Testis (tissue), 2 donors: ENCODE measurements at regions not wholly inside any gene's neighbourhood (a gene's known extent, or its start where the extent isn't known, plus 50 kb on each side); places are given as distances from the start of the nearest gene placed in this dataset.

ENCODE experiments used
- CTCF ChIP-seq, 3 experiments: fragments of 450-650 bp in 2 of 3; fragments of 200-600 bp in 1 of 3; sonication (generic) in 1 of 3; IDR thresholded peaks; one replicate each; pipeline ENCODE4 v1.5.1; 2016 to 2019; ENCODE audit warnings: antibody characterized with exemption in 3 of 3, mild to moderate bottlenecking in 2 of 3, moderate library complexity in 1 of 3
- POLR2A ChIP-seq: fragments of 450-650 bp; IDR thresholded peaks from one replicate; pipeline ENCODE4 v1.6.1; 2017; ENCODE audit warnings: antibody characterized with exemption, mild to moderate bottlenecking, moderate library complexity

GRCh38 chr17:5854871-5855554 lies 215.2 kb upstream of the WSCD1 start:
- TF ChIP-seq POLR2A (no peak), CTCF (IDR thresholded peaks at IDR 0.05) (no peak)
